GM12874 (cell line): ENCODE measurements at regions not wholly inside any gene's neighbourhood (a gene's known extent, or its start where the extent isn't known, plus 50 kb on each side); places are given as distances from the start of the nearest gene placed in this dataset.

ENCODE experiments used
- CTCF ChIP-seq: IDR thresholded peaks from 2 replicates; pipeline ENCODE4 v1.5.1; 2011; ENCODE audit warnings: low read depth, mild to moderate bottlenecking, control low read depth, low read length, moderate library complexity; ENCODE audit not compliant: insufficient read depth

GRCh38 chr4:89617317-89617716 is 219.6 kb downstream of the SNCA start:
- no peak for TF ChIP-seq CTCF

- TF ChIP-seq CTCF: no peak
Observed at GRCh38 chr4:89616382-89616781, 220.6 kb downstream of the SNCA start.

- no peak for TF ChIP-seq CTCF
Observed at GRCh38 chr4:89615051-89615450, 221.9 kb downstream of the SNCA start.

GRCh38 chr4:89614155-89614554 is 222.8 kb downstream of the SNCA start:
- TF ChIP-seq CTCF: no peak

GRCh38 chr4:89610236-89610635 is 226.7 kb downstream of the SNCA start:
- TF ChIP-seq CTCF: no peak

- no peak for TF ChIP-seq CTCF
Observed at GRCh38 chr4:89609756-89610155, 227.2 kb downstream of the SNCA start.

- no peak for TF ChIP-seq CTCF
Observed at GRCh38 chr4:89604951-89605350, 232.0 kb downstream of the SNCA start.

- no peak for TF ChIP-seq CTCF
Observed at GRCh38 chr4:89599026-89599425, 237.9 kb downstream of the SNCA start.
